GM18499 (cell line): ENCODE measurements at regions not wholly inside any gene's neighbourhood (a gene's known extent, or its start where the extent isn't known, plus 50 kb on each side); places are given as distances from the start of the nearest gene placed in this dataset.
"Not testable (repeated sequence)": the region's sequence is repeated elsewhere in the genome, so short reads cannot be mapped to it uniquely, and the experiment has no call there.

ENCODE experiments used
- ATAC-seq: cut with Tn5 transposase; IDR thresholded peaks from one replicate; pipeline ENCODE4 v1.9.1; 2021; ENCODE audit warnings: moderate number of reproducible peaks; ENCODE audit not compliant: insufficient read depth, unreplicated experiment

GRCh38 chr9:95595721-95596295 is 79.0 kb upstream of the PTCH1 start:
- no peak for ATAC-seq

- no peak for ATAC-seq
Observed at GRCh38 chr9:95592931-95593330, 76.2 kb upstream of the PTCH1 start.

DNA sequence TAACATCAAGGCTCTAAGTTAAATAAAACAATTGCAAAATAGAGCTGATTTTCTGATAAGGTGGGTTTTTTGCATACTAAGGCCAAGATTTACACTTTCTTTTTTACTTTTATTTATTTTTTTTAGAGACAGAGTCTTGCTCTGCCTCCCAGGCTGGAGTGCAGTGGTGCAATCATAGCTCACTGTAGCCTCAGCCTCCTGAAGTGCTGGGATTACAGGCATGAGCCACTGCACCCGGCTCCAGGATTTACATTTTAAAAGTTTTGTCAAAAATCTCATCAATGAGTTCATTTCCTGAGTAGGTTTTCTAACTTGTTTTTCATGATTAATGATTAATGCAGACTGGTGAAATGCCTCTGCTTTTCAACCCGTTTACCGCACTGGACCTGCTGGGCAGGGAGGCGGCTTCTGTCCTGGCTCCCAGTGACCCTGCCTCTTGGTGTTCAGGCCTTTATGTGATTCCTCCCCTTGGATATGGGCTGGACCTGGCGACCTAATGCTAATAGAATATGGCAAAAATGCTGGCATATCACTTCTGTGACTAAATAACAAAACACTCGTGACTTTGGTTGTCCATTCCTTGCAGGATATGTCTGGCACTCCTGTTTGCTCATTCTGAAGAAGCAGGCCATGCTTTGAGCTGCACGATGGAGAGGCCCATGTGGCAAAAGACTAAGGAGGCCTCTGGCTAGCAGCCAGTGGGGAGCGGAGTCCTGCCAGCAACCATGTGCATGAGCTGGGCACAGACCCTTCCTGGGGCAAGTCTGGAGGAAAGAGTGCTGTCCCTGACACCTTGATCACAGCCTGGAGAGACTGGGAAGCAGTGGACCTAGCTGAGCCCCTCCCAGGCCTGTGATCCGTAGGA is 72.2 kb upstream of the PTCH1 start:
- ATAC-seq: no peak

- no peak for ATAC-seq
Observed at GRCh38 chr9:95587021-95587964, 70.5 kb upstream of the PTCH1 start.

DNA sequence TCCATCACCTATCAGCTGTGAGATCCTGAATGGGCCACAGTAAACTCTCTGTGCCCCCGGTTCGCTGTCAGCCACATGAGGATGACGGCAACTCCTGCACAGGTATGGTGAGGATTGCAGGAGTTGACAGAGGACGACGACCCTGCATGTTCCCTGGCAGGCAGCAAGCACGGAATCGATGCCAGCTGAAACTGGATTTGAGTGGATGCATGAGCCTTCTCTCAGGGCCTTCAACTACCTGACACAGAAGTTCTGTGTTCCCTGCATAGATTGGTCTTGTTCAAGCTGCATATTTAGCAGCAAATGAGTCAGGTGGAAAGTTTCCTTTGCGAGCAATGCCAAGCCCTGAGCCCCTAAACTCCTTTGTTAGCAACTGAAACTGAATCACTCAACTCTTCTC is 69.6 kb upstream of the PTCH1 start:
- no peak for ATAC-seq

GRCh38 chr9:95585824-95586223 is 69.1 kb upstream of the PTCH1 start:
- ATAC-seq: no peak

DNA sequence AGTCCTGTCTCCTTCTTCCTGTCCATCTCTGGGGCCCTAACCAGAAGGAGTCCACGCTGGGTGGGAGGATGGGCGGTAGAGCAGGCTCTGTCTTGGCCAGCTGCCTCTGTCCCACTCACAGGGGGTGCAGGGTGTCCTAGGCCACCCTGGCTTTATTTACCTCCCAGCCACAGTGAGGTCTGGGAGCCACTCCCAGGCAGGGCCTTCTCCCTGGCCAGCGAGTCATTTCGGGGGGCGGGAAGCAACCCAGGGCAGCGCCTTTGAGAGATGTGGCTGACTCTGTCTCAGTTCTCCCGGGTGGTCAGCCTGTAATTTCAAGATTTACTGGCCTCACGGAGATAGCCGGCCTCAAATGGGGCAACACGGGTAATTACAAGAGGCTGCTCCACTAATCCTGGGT is 67.4 kb upstream of the PTCH1 start:
- ATAC-seq: no peak

GRCh38 chr9:95581900-95582299 is 65.1 kb upstream of the PTCH1 start:
- ATAC-seq: no peak

DNA sequence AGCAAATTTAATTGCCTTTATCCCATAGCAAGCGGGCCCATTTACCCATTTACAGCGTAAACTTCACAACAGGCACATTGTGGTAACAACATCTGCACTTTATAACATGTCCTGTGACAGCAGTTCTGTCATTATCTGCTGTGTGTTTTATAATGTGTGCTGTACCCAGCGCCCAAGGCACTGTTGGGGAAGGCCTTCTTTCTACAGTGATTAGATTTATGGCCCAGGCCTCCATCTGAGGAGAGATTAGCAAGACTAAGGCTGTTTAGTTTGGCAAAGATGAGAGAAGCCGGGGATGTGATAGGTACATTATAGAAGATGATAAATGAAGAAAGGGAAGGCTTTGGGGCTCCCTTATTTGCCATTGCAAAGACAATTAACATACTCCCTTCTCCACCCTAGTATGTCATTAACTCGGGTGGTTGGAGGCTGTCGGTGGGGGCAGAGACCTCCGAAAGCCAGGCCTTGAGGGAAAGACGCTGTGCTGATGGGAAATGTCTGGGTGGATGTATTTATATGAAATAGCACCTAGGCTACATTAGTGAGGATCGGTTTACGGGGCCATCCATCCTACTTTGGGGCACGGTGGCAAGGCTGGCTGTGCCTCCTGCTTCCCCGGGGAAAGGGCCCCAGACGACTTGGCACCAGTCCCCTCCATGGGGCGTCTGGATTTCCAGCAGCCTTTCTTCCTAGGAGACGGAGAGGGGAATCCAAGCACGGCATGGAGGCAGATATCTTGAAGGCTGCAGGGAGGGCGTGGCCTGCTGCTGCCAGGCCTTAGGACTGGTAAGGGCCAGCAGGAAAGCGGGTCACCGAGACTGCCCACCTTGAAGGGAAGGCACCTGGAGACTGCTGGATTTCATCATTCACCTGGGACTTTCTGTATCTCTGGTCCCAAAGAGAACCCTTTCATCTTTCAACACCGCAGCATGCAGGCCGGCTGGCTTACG is 64.3 kb upstream of the PTCH1 start:
- no peak for ATAC-seq

DNA sequence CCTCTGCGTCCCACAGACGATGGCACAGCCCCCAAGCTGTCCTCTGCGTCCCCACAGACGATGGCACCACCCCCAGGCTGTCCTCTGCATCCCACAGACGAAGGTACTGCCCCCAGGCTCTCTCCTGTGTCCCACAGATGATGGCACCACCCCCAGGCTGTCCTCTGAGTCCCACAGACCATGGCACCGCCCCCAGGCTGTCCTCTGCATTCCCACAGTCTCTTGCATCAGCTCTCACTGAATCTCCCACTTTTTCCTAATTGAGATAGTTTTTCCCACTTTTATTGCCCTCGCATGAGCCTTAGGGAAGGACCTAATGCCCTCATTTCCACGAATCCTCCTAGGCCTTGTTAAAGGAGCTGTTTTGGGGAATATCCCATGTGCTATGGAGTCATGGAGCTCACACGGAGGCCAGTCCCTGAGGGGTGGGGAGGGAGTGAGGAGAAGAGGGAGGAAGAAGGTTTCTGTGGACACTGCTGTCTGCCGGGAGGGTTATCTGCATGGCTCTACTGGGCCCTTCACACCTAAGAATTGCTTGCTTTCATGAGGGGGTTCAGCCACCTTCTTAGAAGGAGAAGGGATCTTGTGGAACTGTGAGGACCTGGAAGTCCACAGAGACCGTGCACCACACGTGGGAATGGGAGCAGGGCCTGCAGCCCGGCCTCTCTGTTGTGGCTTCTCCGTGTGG is 58.2 kb upstream of the PTCH1 start:
- no peak for ATAC-seq

GRCh38 chr9:95574176-95574575 is 57.4 kb upstream of the PTCH1 start:
- ATAC-seq: no peak

- ATAC-seq: no peak
Observed at GRCh38 chr9:95573463-95573862, 56.7 kb upstream of the PTCH1 start.

- no peak for ATAC-seq
Observed at GRCh38 chr9:95572381-95573151, 55.8 kb upstream of the PTCH1 start.

- no peak for ATAC-seq
Observed at GRCh38 chr9:95570646-95571045, 53.9 kb upstream of the PTCH1 start.

- ATAC-seq: no peak
Observed at GRCh38 chr9:95570150-95570549, 53.4 kb upstream of the PTCH1 start.

GRCh38 chr9:95568735-95569134 is 52.0 kb upstream of the PTCH1 start:
- not testable (repeated sequence) for ATAC-seq
